Caki2 (cell line): ENCODE measurements at regions not wholly inside any gene's neighbourhood (a gene's known extent, or its start where the extent isn't known, plus 50 kb on each side); places are given as distances from the start of the nearest gene placed in this dataset.

Source experiments
- DNase-seq: peaks from one replicate; pipeline ENCODE4 v3.0.0-alpha.2; 2015; ENCODE audit warnings: low read depth
- in situ Hi-C: cut with HindIII; loops from 2 replicates; pipeline ENCODE4 v1.10.0; 2016; ENCODE audit warnings: low sequenced_read_pairs, low pct_unique_long_range_greater_than_20kb, mixed read lengths

- in situ Hi-C loops, result no loop called here
Measured at GRCh38 chr10:78755063-78755701, 313.6 kb upstream of the ZMIZ1 start.

DNA sequence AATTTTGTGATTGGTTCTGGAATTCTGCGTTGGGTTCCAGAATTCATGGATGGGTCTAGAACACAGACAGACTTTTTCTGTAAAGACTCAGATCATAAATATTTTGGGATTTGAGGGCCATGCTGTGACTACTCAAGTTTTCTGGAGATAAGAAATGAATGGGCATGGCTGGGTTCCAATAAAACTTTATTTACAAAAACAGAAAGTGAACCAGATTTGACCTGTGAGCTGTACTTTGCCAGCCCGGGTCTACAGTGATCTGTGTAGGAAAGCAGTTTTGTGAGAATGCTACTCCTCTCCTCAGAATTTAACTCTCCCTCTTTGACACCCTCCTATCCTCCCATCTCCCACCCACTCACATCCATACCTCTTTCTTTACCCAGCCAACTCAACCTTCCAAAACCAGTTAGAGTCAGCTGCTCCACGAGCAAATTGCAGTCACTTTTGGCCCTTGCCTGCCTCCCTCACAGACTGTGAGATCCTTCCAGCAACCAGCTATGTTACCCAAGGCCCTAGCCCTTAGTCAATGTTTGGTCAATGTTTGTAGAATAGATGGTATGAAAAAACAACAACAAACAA is 312.8 kb upstream of the ZMIZ1 start:
- DNase-seq, result no peak
- in situ Hi-C loops, result no loop called here

More at GRCh38 chr10:78755063-78755701, 313.6 kb upstream of the ZMIZ1 start:
- DNase-seq, result no peak

DNA sequence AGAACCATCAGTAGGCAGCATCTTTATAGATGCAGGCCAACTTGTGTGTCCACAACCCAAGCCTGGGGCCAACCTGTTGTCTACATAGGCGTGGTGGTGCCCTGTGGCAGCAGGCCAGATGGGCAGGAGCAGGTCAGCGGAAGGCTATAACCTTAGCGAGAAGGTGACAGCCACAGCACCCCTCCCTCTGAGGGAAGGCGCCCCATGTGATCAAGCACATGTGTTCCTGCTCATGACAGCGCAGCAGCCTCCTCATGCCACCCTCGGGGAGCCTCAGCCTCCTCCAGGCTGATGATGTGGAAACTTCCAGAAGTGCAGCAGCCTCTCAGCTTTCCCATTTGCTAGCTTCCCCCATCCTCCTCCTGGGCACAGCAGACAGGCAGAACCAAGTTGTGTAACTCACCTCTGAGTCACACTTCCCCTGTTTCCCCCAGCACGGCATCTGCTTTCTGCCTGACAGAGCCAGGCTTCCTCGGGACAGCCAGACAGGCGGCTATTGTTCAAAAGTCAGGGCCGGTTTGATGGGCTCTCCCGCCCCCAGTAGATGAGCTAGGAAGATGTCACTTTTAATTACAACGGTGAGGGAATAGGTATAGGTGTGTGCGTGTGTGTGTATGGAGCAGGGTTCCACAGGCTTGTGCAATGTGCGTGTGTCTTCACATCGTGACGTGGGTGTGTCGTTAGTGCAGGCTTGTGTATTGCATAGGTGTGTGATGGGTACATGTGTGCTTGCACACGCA is 312.0 kb upstream of the ZMIZ1 start:
- in situ Hi-C loops, result no loop called here
- DNase-seq, result peak; percentile 91

DNA sequence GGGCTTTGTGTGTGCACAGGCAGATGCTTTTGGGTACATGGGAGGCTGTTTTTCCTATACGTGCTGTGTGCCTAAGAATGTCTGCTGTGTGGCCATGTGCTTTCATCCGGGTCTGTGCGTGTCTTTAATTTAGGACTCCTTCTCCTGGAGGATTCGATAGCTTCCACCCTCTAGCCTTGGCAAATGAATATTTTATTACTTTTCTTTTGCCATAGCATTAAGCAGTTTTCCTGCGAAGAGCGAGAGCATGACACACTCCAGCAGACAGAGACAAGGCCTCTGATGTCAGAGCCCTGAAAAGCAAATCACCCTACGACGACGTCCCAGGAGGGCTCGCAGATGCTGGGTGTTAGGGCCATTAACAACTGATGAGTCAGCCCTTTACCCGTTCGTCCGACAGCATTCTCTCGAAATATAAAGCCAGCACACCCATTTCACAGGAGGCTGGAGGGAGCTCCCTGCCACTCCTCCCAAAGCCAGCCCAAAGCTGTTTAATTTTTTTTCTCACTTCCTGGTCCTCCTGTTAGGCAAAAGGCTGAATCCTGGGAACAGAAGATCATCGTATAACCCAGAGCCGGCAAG is 311.3 kb upstream of the ZMIZ1 start:
- in situ Hi-C loops, result no loop called here
- peak; percentile 81 for DNase-seq

- DNase-seq, result no peak
- in situ Hi-C loops, result no loop called here
Measured at GRCh38 chr10:78758176-78758575, 310.6 kb upstream of the ZMIZ1 start.

- no peak for DNase-seq
- in situ Hi-C loops, result no loop called here
Measured at GRCh38 chr10:78759456-78760120, 309.2 kb upstream of the ZMIZ1 start.

DNA sequence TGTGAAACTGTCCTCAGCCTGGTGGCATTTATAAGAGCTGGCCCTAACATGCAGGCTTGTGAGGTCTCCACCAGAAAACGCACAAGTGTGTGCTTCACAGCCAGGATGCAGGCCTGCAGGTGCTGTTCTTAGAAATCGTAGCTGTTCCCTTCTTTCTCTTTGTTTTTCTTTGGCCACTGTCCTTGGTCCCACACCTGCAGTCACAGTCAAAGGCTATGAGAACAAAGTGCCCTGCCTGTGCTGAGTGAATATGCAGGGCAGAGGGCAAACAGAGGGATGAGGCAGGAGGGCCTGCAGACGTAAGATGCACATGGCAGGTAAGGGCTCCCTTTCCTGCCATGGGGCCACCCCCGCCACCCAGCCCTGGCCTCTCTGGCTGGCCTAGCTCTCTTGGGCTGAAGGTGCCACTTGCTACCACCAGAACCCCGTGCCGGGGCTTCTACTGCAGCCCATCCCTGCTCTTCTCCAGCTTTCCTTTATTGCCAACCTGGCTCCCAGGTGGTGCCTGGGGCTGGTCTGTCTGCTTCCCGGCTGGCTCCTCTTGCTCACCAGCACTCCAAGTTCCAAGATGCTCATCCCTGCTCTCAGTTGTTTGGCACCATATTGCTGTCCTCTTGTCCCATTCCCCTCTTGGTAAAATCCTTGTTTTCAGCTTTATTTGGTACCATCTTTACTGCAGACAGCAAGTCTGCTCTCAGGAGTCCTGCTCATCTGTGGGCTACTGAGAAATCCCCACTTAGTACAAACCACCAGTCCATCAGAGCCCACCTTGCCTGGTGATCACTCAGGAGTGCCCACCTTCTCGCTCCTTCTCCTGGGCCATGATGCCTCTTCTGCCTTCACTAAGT is 308.1 kb upstream of the ZMIZ1 start:
- DNase-seq, result no peak
- in situ Hi-C loops, result no loop called here

GRCh38 chr10:78761311-78761781 is 307.4 kb upstream of the ZMIZ1 start:
- no peak for DNase-seq
- in situ Hi-C loops, result no loop called here

GRCh38 chr10:78762086-78762630 is 306.6 kb upstream of the ZMIZ1 start:
- in situ Hi-C loops, result no loop called here
- no peak for DNase-seq

GRCh38 chr10:78763234-78763633 is 305.5 kb upstream of the ZMIZ1 start:
- DNase-seq, result no peak
- in situ Hi-C loops, result no loop called here

DNA sequence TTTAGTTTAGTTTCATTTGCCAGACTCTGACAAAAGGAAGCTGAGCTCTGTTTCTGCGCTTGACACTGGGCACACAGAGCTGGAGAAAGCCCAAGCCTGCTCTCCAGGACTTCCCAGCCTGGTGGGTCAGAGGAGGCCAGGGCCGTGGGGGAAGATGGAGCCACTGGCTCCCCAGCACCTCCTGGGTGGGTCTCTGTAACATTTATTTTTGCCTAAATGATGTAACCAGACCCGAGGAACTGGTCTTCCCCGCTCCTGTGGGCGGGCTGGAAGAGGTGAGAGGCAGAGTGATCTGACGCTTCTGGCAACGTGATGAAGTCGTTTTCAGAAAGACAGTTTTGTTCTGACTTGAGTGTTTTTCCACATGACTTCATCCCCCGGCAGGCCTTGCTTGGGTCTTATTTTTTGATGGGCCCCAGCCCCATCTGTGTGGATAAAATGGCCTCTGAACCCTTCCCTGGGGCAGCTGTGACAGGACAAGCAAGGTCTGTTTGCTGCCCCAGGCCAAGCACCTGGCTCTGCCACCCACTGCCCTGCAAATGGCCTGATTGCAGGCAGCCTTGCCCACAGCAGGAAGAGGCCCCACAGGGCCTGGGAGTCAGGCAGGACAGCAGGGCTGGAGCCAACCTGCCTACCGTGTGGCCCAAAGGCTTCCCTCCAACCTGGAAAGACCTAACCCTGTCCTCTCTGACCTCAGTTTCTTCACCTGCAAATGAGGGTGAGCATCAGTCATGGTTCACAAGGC is 304.9 kb upstream of the ZMIZ1 start:
- in situ Hi-C loops, result no loop called here

DNA sequence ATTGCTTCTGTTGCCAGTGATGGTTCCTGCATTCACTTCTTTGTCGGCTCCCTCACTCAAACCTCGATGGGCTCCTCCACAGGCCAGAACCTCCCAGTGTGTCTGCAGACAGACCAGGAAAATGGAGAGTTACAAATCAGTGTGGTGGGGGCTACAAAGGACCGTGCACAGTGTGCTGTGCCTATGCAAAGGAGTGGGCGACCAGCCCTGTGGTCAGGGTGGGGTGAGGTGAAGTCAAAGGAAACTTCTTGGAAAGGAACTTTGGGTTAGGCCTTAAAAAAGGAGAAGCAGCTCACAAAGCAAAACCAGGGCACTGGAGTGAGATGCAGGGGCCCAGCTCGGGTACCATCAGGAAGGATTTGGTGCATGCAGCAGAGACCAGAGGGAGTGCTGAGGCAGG is 304.3 kb upstream of the ZMIZ1 start:
- in situ Hi-C loops, result no loop called here
- DNase-seq, result no peak

More for the DNA sequence above, 304.9 kb upstream of the ZMIZ1 start:
- no peak for DNase-seq

DNA sequence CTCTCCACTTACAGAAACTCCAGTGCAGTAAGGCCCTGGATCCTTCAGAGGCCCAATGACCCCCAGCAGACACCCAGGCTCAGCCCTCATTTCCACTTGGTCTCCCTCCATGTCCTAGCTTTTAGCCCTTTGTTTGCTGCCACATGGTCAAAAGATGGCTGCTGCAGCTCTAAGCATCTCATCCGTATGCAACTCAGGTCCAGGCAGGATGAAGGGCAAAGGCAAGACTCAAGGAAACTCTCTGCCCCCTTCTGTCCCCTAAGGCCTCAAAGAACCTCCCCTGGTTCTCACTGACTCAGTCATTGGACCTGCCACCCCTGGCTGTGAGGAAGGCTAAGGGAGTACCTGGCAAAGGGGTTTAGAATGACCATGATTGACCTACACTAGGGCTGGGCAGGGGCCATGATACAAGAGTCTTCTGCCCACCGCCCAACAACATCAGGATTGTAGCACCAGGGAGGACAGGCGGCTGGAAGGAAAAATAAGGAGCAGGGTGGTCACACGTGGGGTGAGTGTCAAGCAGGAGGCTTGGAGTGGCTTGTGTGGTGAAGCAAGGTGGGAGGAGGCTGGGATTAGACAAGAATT is 303.8 kb upstream of the ZMIZ1 start:
- in situ Hi-C loops, result no loop called here
- DNase-seq, result no peak

GRCh38 chr10:78765726-78766335 is 302.9 kb upstream of the ZMIZ1 start:
- DNase-seq, result no peak
- in situ Hi-C loops, result no loop called here

DNA sequence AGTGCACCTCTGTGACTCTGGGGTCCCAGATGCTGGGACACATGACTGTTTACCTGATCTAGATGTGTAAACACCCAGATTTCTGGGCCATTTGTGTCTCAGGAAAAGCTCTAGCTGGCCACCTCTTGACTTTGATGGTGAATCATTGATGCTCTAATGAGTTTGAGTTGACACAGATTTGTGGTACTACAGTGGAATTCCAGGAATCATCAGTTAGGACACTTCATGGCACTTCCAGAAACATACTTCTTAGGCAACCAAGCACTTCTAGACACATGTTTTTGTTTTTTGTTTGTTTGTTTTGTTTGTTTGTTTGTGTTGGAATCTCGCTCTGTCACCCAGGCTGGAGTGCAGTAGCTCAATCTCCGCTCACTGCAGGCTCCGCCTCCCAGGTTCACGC is 302.2 kb upstream of the ZMIZ1 start:
- in situ Hi-C loops, result no loop called here
- DNase-seq, result no peak
